Glutamatergic neuron (in vitro differentiated cells): ENCODE measurements at regions not wholly inside any gene's neighbourhood (a gene's known extent, or its start where the extent isn't known, plus 50 kb on each side); places are given as distances from the start of the nearest gene placed in this dataset.

Experiments
- DNase-seq: peaks from one replicate; pipeline ENCODE4 v3.0.0; 2022
- H3K27ac Mint-ChIP-seq: one replicate; pipeline ENCODE4 v1.8.0; 2020; ENCODE audit warnings: mild to moderate bottlenecking, mixed read lengths, inconsistent platforms; ENCODE audit not compliant: unreplicated experiment
- H3K27me3 Mint-ChIP-seq: one replicate; pipeline ENCODE4 v1.8.0; 2020; ENCODE audit warnings: mild to moderate bottlenecking, moderate library complexity, mixed read lengths, inconsistent platforms; ENCODE audit not compliant: unreplicated experiment
- H3K36me3 Mint-ChIP-seq: one replicate; pipeline ENCODE4 v1.8.0; 2020; ENCODE audit warnings: mild to moderate bottlenecking, mixed read lengths, inconsistent platforms; ENCODE audit not compliant: unreplicated experiment
- H3K4me1 Mint-ChIP-seq: one replicate; pipeline ENCODE4 v1.8.0; 2020; ENCODE audit warnings: mild to moderate bottlenecking, low read depth, mixed read lengths, inconsistent platforms; ENCODE audit not compliant: unreplicated experiment
- H3K4me3 Mint-ChIP-seq: one replicate; pipeline ENCODE4 v1.8.0; 2020; ENCODE audit warnings: mild to moderate bottlenecking, mixed read lengths, inconsistent platforms; ENCODE audit not compliant: unreplicated experiment
- H3K9me3 Mint-ChIP-seq: one replicate; pipeline ENCODE4 v1.8.0; 2020; ENCODE audit warnings: mild to moderate bottlenecking, moderate library complexity, mixed read lengths, inconsistent platforms; ENCODE audit not compliant: unreplicated experiment
- CTCF ChIP-seq: fragments of 200-600 bp; sonication (generic); IDR thresholded peaks from one replicate; pipeline ENCODE4 v1.5.0; 2021; ENCODE audit not compliant: partially characterized antibody, unreplicated experiment

GRCh38 chr1:188241629-188242028, 1412.9 kb downstream of the PLA2G4A start:
- no peak for TF ChIP-seq CTCF
- H3K4me3 Mint-ChIP-seq = no peak overlapping the region
- H3K27me3 Mint-ChIP-seq = no peaks in the 10 kb centered on the region
- no peaks in the 10 kb centered on the region for H3K9me3 Mint-ChIP-seq
- no peak overlapping the region for H3K27ac Mint-ChIP-seq
- no peaks in the 10 kb centered on the region for H3K4me1 Mint-ChIP-seq
- DNase-seq = no peak
- no peaks in the 10 kb centered on the region for H3K36me3 Mint-ChIP-seq

GRCh38 chr1:188243456-188243855, 1414.7 kb downstream of the PLA2G4A start:
- no peak for DNase-seq
- Mint-ChIP-seq H3K27me3 (no peaks in the 10 kb centered on the region), H3K27ac (no peak overlapping the region)

GRCh38 chr1:188244681-188245080, 1415.9 kb downstream of the PLA2G4A start:
- TF ChIP-seq CTCF = no peak
- no peaks in the 10 kb centered on the region for H3K36me3 Mint-ChIP-seq
- no peaks in the 10 kb centered on the region for H3K4me1 Mint-ChIP-seq
- H3K27ac Mint-ChIP-seq = no peak overlapping the region
- no peaks in the 10 kb centered on the region for H3K27me3 Mint-ChIP-seq
- no peak for DNase-seq
- H3K9me3 Mint-ChIP-seq = no peaks in the 10 kb centered on the region
- no peak overlapping the region for H3K4me3 Mint-ChIP-seq

More at GRCh38 chr1:188243456-188243855, 1414.7 kb downstream of the PLA2G4A start:
- Mint-ChIP-seq H3K4me1 (no peaks in the 10 kb centered on the region), H3K36me3 (no peaks in the 10 kb centered on the region), H3K4me3 (no peak overlapping the region), H3K9me3 (no peaks in the 10 kb centered on the region)
- no peak for TF ChIP-seq CTCF

- no peak overlapping the region for H3K27ac Mint-ChIP-seq
These were observed 1418.5 kb downstream of the PLA2G4A start for GRCh38 chr1:188247255-188247654.

GRCh38 chr1:188249811-188250210, 1421.1 kb downstream of the PLA2G4A start:
- H3K27ac Mint-ChIP-seq = no peak overlapping the region
- TF ChIP-seq CTCF = no peak
- H3K4me1 Mint-ChIP-seq = no peaks in the 10 kb centered on the region
- no peak for DNase-seq
- H3K4me3 Mint-ChIP-seq = no peak overlapping the region
- H3K27me3 Mint-ChIP-seq = no peaks in the 10 kb centered on the region
- no peaks in the 10 kb centered on the region for H3K9me3 Mint-ChIP-seq
- no peaks in the 10 kb centered on the region for H3K36me3 Mint-ChIP-seq

More at GRCh38 chr1:188247255-188247654, 1418.5 kb downstream of the PLA2G4A start:
- Mint-ChIP-seq H3K36me3 (no peaks in the 10 kb centered on the region), H3K4me3 (no peak overlapping the region), H3K9me3 (no peaks in the 10 kb centered on the region), H3K27me3 (no peaks in the 10 kb centered on the region), H3K4me1 (no peaks in the 10 kb centered on the region)
- no peak for TF ChIP-seq CTCF
- no peak for DNase-seq
